NCI-H345 (cell line): ENCODE measurements at regions not wholly inside any gene's neighbourhood (a gene's known extent, or its start where the extent isn't known, plus 50 kb on each side); places are given as distances from the start of the nearest gene placed in this dataset.
A peak's percentile ranks its signal among the peaks of the same experiment; 100 is the strongest.

Experiments
- DNase-seq: peaks from one replicate; lab custom pipeline; 2025; lab: John Stamatoyannopoulos, UW

DNA sequence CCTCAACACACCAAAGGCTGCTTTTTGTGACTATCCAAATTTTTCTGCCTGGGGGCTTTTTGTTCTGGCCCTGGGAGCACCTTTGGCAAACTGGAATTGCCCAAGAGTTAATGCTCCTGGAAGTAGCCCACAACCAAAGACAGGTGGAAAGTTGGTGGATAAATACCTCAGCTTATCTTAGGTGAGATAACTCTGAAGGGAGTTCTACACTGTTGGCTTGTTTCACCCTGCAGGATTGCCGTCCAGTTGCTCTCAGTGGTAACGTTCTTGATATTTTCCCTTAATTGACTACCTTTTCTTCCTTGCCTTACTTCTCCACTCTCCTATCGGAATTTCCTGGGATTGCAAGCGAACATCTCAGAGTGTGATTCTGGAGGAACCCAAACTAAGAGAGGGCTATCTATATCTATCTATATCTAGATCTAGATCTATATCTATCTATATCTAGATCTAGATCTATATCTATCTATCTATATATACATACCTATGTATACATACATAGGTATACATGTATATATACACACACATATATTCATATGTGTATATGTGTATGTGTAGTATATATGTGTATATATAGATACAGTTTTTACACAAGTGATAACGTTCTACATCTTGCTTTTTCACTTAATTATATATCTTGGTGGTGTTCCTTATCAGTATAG is 82.6 kb upstream of the DHX15 start:
- no peak for DNase-seq

DNA sequence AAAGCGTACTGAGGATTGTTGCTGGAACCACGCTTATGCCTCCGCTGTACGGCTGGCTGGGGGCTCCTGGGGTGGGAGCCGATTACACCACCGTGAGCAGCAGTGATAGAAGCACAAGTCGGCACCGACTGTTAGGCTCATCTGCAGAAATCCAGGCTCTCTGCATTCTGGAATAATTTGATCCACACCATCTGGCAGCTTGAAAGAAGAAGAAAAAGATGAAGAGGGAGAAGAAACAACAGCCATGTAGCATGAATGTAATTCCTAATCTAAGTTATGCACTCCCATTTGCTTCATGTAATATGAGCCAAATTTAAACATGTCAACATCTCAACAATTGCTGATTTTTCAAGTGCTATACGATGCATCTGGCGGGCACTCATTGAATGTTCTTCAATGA is 84.6 kb upstream of the DHX15 start:
- peak; percentile 22 for DNase-seq

DNA sequence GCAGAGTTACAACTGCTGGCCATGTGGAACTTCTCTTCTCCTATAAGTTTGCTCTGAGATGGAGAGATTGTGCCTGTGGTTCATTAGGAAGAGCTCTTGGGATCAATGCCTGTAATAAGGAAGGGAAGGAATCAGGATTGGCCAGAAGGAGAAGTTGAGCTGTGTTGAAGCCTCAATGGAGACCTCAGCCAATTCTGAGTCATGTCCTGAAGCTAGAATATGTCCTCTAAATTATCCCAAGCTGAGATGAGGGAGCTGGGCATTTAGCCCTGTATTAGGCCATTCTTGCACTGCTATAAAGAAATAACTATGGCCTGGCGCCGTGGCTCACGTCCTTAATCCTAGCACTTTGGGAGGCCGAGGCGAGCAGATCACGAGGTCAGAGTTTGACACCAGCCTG is 85.4 kb upstream of the DHX15 start:
- DNase-seq: no peak

DNA sequence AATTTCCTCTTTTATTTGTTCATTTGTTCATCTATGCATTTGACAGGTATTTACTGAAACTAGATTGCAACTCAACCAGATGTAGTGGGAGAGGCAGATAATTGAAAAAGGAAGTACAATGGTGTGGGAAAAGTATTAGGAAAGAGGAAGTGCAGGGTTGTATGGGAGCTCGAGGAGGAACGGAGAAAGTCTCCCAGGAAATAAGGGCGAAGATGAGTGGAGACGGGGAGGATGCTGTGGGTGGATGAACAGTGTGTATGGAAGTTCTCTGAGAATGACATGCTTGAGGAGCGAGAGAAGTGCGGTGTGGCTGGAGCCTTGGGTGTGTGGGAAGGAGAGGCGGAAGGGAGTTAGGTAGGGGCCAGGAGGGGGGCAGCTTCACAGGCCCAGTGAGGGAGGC is 87.5 kb upstream of the DHX15 start:
- no peak for DNase-seq

DNA sequence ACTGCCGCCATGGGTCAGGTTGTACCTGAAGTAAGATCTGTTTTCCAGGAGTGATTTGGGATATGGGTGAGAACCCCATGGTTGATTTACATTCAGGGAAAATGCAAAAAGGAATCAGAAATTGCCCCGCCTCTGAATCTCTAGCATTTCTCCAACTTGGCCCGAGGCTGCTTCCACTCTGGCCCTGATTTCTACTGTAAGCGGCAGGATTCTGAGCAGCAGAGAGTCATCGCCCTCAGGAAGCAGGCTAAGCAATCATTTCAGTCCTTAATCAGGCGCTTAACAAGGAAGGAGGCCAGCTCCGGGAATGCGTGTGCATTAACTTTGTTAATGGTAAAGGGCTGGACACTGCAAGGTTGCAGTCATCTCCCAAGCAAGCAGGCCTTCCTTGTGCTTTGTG is 88.5 kb upstream of the DHX15 start:
- DNase-seq: no peak

DNA sequence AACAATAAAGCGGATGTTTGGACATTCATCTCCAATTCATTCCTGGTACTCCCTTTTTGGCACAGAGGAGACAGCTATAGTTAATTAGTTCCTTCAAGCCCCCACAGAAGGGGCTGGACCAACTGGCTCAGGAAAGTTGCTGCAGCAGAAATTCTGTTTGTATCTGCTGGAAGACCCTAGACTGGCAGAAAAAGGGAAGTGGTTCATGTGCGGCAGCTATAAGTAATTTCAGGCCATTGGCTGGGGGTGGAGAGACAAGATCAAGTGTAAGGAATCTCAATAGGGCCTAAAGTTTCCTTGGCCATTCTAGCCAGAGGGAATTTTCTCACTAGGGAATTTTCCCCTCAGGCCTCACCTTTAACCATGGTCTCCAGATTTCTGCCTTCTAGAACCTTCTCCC is 89.9 kb upstream of the DHX15 start:
- DNase-seq: no peak

DNA sequence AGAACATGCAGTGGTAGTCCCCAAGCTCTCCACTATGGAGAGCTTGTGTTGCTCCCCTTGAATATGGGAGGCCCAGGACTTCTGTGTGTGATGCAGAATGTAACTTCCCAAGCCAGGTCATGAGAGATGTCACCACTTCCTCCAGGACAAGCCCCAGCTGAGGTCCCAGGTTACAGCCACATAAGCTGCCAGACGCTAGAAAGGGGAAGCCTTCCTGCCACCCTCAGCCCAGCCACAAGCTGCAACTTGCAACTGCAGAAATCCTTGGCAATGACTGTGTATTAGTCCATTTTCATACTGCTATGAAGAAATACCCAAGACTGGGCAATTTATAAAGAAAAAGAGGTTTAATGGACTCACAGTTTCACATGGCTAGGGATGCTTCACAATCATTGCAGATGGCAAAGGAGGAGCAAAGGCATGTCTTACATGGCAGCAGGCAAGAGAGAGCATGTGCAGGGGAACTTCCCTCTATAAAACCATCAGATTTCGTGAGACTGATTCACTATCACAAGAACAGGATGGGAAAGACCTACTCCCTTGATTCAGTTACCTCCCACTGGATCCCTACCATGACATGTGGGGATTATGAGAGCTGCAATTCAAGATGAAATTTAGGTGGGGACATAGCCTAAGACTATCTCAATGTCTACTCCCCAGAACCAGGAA is 91.5 kb upstream of the DHX15 start:
- DNase-seq: no peak

DNA sequence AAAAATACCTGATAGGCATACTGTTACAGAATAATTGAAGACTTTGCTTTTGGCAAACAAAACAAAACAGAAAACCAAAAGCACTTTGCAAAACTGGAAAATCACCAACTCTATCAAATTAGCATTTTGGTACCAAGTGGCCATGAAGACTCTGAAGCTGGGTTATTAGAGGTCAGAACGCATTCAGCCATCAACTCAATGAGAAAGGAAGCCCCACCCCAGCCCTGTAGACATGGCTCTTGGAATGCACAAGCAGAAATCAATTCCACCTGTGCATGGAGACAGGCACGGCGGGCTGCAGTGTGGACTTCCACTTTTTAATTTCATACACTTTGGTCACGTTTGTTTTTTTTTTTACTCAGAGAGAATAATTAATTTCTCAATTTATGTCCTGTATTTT is 93.6 kb upstream of the DHX15 start:
- DNase-seq: no peak

DNA sequence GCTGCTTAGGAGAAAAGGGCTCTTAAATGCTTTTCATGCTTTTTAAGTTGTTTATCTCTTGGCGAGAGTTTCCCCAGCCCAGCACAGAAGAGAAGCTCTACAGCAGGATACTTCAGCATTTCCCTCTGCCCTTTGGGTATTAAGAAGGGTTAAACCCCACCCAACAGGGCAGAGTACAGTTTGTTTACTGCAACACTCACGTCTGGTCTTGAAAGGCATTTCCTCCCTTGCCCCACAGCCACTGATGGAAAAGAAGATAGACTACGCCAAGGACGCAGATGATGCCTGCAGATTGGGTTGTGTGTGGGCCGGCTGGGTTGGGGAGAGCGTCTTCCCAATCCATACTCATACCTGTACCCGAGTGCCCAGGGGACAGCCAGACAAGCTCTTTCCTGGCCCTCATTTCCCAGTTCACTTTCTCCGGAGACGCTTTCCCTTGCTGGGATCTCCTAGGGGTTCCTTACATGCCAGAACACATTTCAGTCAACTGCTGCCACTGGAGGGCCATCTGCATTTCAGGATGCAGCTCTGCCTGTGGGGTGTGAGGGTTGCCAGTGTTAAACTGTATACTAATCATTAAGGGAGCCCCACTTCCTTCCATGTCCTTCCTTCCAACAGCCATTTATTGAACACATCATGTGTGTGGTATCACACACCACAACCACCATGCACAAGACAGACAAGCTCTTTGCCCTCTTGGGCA is 96.5 kb upstream of the DHX15 start:
- DNase-seq: no peak

DNA sequence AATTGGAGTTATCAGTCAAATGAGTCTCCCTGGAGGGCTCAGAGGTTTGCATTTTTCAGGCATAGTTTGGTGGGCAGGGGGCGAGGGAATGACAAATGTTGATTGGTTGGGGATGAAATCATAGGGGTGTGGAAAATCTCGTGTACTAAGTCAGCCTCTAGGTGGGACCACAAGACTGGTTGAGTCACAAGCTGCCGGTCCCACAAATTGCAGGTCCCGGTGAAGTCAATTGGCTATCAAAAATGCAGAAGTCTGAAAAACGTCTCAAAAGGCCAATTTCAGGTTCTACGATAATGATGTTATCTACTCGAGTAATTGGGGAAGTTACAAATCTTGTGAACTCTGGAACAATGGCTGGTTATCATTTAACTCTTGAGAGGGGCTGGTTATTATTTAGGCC is 98.8 kb upstream of the DHX15 start:
- DNase-seq: no peak

DNA sequence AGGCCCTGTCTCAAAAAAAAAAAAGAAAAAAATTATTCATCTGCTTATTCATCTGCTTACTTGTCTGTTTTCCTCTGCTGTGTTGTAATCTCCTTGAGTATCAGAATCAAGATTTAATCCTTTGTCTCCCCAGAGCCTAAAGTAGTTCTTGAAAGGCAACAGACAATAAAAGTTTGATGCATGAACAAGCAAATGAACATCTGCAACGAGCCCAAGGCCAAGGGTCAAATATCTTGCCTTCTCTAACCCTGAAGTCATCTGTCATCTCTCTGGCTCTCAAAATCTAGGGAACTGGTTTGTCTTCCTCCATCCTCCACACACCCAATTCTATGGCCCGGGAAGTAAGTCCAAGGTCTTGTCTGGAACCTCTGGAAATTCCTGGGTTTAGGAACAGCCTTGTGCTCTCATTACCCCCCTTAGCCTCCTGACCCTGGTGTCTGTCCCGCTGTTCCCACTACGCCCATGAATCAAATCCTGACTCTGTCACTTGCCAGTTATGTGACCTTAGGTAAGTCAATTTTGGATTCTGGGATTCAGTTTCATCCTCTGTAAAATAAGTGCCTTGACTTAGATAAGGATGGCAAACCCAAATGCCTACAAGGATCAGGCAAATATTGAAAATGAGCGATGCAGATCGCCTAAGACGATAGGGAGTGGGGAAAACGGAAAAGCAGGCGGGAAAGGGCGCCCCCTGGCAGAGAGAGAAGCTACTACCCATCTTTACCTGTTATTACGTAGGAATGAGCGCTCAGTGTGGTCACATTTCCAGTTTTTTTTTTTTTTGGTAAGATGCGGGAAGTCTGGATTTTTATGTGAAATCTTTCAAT is 102.7 kb upstream of the DHX15 start:
- DNase-seq: no peak

DNA sequence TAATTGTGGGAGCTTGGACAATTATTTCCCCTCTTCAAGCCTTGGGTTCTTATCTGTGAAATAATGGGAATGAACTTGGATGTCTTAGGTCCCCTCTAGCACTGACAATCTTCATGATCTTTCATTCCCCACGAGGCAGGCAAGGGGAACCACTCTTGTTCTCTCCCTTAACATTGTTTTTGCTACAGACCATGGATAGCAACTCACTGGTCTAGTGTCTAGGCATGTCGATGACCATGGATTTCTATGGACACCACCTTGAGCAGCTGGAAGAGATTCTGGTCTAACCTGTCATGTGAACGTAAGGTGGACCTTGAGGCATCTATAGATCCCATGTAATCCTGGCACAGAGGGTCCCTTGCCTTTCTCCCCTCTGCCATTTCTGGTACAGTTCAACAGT is 104.1 kb upstream of the DHX15 start:
- no peak for DNase-seq

DNA sequence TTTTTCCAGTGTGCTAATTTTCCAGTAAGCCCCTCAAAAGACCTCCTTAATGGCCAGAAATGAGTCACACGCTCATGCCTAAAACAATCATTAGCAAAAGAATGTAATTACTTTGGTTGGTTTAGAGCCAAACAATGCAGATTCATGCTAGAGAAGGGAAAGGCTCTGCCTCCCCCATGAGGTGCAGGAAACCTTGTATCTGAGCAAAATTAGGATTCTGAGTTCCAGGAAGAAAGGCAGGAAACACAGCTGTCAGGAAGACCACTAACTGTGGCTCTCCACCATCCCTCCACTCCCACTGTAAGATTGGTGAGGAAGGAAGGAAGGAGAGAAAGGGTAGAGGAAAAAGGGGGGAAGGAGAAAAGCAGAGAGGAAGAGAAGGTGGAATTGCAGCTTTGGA is 104.9 kb upstream of the DHX15 start:
- no peak for DNase-seq

DNA sequence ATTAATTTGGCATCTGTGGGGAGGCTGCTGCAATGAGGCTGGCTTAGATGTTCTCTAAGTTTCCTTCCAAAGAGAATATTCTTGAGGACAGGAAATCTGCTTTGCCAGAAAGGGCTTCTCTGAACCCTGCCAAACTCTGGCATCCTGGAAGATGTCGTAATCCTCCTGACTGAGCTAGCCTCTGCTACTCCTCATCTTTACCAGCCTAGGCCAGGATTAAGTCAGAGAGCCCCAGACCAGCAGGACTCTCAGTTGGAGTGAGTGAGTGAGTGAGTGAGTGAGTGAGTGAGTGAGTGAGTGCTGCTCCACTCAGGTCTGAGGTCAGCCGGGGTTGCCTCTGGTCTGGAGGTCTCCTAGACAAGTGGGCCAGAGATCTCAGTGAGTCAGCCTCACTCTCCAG is 104.9 kb upstream of the SOD3 start:
- DNase-seq: no peak

DNA sequence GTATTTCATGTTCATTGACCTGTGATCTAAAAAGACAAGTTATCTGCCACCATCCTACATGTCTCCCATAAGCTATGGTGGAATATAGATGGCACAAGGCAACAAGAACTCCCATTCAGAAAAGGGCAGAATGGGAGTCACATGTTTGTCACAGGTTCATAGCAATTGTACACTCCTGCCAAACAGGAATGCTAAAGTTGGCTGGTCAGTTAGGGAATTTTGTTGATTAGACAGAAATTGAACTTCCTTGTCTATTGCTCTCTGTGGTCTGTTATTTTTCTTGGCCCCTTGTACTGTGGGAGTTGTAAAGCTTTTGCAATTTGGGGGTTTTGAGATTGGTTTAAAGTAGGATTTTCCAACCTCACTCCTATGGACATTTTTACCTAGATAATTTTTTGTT is 101.7 kb upstream of the SOD3 start:
- no peak for DNase-seq

DNA sequence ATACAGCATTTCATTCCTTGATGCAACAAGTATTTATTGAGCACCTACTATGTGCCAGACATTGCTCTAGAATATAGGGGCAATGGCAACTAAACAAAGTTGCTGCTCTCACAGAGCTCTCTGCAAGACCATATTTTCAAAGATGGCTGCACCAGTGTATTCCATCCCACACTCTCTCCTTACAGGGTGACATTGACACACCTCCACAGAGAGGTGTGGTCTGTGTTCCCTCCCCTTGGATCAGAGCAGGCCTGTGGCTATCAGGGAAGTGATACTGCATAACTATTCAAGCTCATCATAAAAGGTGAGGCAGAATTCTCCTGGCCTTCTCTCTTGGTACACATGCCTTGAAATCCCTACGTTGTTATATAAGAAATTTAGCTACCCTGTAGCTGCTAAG is 95.3 kb upstream of the SOD3 start:
- no peak for DNase-seq

DNA sequence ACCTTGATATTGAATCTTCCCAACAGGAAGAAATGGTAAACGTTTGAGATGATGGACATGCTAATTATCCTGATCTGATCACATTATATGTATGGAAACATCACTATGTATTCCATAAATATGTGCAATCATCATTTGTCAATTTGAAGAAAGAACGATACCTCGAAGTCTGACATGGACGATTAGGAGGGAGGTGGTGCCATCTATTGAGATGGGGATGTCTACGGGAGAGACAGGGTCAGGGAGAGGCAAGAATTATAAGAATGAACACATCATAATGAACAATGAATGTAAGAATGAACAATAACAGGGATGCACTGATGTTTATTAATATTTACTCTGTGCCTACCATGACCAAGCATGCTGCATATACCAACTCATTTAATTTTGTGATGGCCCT is 93.7 kb upstream of the SOD3 start:
- DNase-seq: no peak

DNA sequence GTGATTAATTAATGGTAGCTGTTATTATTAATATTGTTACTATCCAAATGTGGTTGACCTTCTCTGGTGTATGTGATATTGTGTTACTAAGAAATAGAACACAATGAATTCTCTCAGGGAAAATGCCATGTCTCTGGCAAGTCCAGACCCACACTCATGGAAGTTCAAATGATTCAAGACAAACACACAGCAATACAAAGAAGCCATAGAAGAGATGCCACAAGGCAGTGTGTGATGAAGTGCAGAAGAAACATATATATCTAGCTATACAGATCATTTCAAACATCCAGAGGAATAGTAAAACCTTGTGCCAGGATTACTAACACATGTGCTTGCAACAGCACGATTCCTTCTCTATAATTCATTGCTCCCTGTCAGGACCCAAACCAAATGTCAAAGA is 93.1 kb upstream of the SOD3 start:
- no peak for DNase-seq

DNA sequence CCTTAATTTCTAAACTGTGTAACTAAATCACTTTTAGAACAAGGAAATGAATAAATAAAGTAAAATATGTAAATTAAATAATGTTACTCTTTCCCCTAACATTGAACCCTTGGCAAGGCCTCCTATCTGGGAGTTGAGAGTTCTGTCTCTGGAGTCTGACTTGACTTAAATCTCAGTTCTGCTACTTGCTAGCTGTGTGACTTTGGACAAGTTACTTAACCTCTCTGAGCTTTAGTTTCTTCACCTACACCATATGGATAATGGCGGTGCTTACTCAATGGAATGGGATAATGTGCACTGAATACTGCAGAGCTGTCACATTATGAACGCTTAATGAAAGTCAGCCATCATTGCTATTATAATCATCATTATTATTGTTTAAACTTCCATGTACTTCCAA is 92.1 kb upstream of the SOD3 start:
- no peak for DNase-seq

DNA sequence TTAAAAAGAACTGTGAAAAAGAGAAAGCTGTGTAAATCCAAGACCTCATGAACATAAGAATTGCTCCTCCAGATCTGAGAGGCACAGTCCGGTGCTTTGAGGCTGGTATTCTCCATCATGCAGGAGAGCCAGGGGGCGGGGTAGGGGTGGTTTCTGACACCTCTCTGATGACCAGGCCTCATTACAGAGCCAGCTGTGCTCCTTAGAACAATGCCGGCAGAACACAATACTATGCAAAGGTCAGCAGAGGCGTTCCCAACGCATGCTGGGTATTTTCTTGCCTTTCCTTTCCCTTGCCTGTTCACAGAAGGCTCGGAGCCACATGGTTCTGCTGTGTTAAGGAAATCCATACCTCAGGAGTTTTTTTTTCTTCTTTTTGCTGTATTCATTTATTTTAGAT is 91.2 kb upstream of the SOD3 start:
- DNase-seq: no peak

DNA sequence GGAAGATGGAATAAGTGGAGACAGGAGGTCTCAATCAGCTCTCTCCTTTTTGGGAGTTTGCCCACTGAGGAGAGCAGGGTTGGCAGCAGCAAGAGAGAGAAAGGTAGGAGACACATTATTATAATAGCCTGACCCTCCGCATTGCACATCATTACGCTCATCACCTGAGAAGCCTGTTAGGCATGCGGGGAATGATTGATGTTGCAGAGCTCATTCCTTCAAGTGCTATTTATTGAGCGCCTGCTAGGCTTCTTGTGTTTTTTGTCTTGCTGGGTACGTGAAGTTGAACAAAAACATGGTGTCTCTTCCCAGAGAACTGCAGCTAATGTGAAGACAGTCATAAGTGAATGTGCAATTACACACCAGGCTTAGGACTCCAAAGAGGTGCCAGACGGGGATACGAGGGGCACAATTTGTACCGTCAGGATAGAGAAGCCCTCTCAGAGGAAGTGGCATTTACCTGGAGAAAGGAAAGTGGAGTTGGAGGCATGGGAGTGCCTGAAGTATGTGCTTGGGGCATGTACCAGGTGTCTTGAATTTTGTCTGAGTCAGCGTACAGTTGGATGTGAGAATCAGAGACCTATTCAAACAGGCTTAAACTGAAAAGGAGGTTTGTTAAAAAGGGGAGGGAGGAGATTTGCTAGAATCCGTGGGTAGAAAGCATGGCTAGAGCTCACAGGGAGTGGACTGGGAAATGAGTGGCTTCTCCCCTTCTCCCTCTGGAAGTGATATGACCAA is 90.2 kb upstream of the SOD3 start:
- no peak for DNase-seq

DNA sequence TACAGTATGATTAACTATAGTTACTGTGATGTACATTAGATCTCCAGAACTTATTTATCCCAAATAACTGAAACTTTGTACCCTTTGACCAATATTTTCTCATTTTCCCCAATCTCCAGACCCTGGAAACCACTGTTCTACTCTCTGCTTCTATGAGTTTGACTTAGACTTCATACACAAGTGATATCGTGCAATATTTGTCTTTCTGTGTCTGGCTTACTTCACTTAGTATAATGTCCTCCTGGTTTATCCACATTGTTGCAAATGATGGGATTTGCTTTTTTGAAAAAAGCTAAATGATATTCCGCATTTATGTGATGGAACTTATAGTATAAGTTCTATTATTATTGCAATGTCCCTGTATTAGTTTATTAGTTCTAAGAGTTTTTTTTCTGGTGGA is 81.8 kb upstream of the SOD3 start:
- DNase-seq: no peak
